Activated CD8-positive, alpha-beta memory T cell treated with anti-CD3 and anti-CD28 coated beads, Interleukin-2, amount 50 U/mL, for 24 hours (primary cell): ENCODE measurements at regions not wholly inside any gene's neighbourhood (a gene's known extent, or its start where the extent isn't known, plus 50 kb on each side); places are given as distances from the start of the nearest gene placed in this dataset.

Experiments used
- DNase-seq: peaks from one replicate; pipeline ENCODE4 v3.0.0-alpha.2; 2020; ENCODE audit errors: extremely low read depth

- no peak for DNase-seq
Observed at GRCh38 chrX:149152941-149153340, 352.2 kb downstream of the IDS start.

GRCh38 chrX:149151805-149152757 lies 353.0 kb downstream of the IDS start:
- no peak for DNase-seq

- DNase-seq = no peak
Observed at GRCh38 chrX:149145845-149146285, 359.2 kb downstream of the IDS start.

GRCh38 chrX:149131774-149132173 lies 373.3 kb downstream of the IDS start:
- no peak for DNase-seq

- no peak for DNase-seq
Observed at GRCh38 chrX:149129767-149130166, 375.3 kb downstream of the IDS start.

GRCh38 chrX:149124526-149125108 lies 380.5 kb downstream of the IDS start:
- DNase-seq = no peak

GRCh38 chrX:149121206-149121920 lies 383.7 kb downstream of the IDS start:
- DNase-seq = no peak

- no peak for DNase-seq
Observed at GRCh38 chrX:149120459-149120858, 384.6 kb downstream of the IDS start.

GRCh38 chrX:149114874-149115273 lies 390.2 kb downstream of the IDS start:
- DNase-seq = no peak

GRCh38 chrX:149114001-149114400 lies 391.1 kb downstream of the IDS start:
- no peak for DNase-seq

GRCh38 chrX:149097786-149098185 lies 407.3 kb downstream of the IDS start:
- no peak for DNase-seq

- DNase-seq = no peak
Observed at GRCh38 chrX:149092179-149092578, 412.9 kb downstream of the IDS start.

GRCh38 chrX:149079805-149080406 lies 425.2 kb downstream of the IDS start:
- DNase-seq = no peak

GRCh38 chrX:149074398-149074797 lies 430.7 kb downstream of the IDS start:
- DNase-seq = no peak

GRCh38 chrX:149073479-149073878 lies 431.6 kb downstream of the IDS start:
- DNase-seq = no peak

- DNase-seq = no peak
Observed at GRCh38 chrX:149069899-149070298, 435.2 kb downstream of the IDS start.

- no peak for DNase-seq
Observed at GRCh38 chrX:149060921-149061320, 444.2 kb downstream of the IDS start.
